K562 (cell line): ENCODE measurements at regions not wholly inside any gene's neighbourhood (a gene's known extent, or its start where the extent isn't known, plus 50 kb on each side); places are given as distances from the start of the nearest gene placed in this dataset.

Source experiments
- EP300 ChIP-seq: IDR thresholded peaks from 2 replicates; pipeline ENCODE4 v1.6.1; 2012; ENCODE audit warnings: low read length, improper control_type of control experiment
- MYNN ChIP-seq, 2 experiments: sonication (generic); formaldehyde crosslinking in 1 of 2; IDR thresholded peaks; 2 replicates each; pipeline versions ENCODE4 v1.5.0 to v1.6.1; 2016 to 2020; ENCODE audit warnings: antibody characterized with exemption in 1 of 2, missing genetic modification reagents in 1 of 2
- NONO ChIP-seq, 2 experiments: fragments of 200-400 bp in 1 of 2; fragments of 450-650 bp in 1 of 2; formaldehyde crosslinking in 1 of 2; IDR thresholded peaks; 2 replicates each; pipeline ENCODE4 v1.6.1; 2017; ENCODE audit warnings: low read depth in 2 of 2, mild to moderate bottlenecking in 2 of 2, moderate library complexity in 2 of 2, low read length in 1 of 2
- POLR2A ChIP-seq: fragments of 450-650 bp; conservative IDR thresholded peaks from 2 replicates; pipeline ENCODE4 v1.6.1; 2016
- SMAD2 ChIP-seq: fragments of 150-350 bp; IDR thresholded peaks from 2 replicates; pipeline ENCODE4 v1.6.1; 2014; ENCODE audit warnings: low read depth, mild to moderate bottlenecking, low read length
- TARDBP ChIP-seq: fragments of 450-650 bp; IDR thresholded peaks from 2 replicates; pipeline ENCODE4 v1.6.1; 2016
- ZNF121 ChIP-seq: sonication (generic); formaldehyde crosslinking; conservative IDR thresholded peaks from 2 replicates; pipeline ENCODE4 v1.8.0; 2022; ENCODE audit warnings: missing genetic modification reagents
- ZNF263 ChIP-seq: sonication (generic); formaldehyde crosslinking; IDR thresholded peaks from 2 replicates; pipeline ENCODE4 v1.8.0; 2022; ENCODE audit warnings: mild to moderate bottlenecking, missing genetic modification reagents, borderline replicate concordance
- ZNF644 ChIP-seq: fragments of 200-800 bp; sonication (Bioruptor generic); IDR thresholded peaks from 2 replicates; pipeline ENCODE4 v1.6.1; 2016; ENCODE audit warnings: low read depth, missing genetic modification characterization, missing compliant biosample characterization
- TF ChIP-seq, protein P1 (sequence below): sonication (generic); formaldehyde crosslinking; IDR thresholded peaks from 2 replicates; pipeline ENCODE4 v1.9.0; 2022; ENCODE audit warnings: mild to moderate bottlenecking, missing genetic modification reagents
- TF ChIP-seq, protein P2 (sequence below), 2 experiments: IDR thresholded peaks; 2 replicates each; pipeline ENCODE4 v1.6.1; 2012; ENCODE audit warnings: improper control_type of control experiment in 2 of 2, low read depth in 2 of 2, low read length in 2 of 2, borderline replicate concordance in 1 of 2
- TF ChIP-seq, protein P3 (sequence below), 3 experiments: IDR thresholded peaks in 2 of 3; conservative IDR thresholded peaks in 1 of 3; 2 replicates each; pipeline ENCODE4 v1.5.1; 2011 to 2012; ENCODE audit warnings: low read length in 3 of 3, mild to moderate bottlenecking in 3 of 3, control low read depth in 2 of 3, improper control_type of control experiment in 1 of 3, inconsistent platforms in 1 of 3, low read depth in 1 of 3, mixed read lengths in 1 of 3, moderate library complexity in 1 of 3; ENCODE audit not compliant: insufficient read depth in 2 of 3

DNA sequence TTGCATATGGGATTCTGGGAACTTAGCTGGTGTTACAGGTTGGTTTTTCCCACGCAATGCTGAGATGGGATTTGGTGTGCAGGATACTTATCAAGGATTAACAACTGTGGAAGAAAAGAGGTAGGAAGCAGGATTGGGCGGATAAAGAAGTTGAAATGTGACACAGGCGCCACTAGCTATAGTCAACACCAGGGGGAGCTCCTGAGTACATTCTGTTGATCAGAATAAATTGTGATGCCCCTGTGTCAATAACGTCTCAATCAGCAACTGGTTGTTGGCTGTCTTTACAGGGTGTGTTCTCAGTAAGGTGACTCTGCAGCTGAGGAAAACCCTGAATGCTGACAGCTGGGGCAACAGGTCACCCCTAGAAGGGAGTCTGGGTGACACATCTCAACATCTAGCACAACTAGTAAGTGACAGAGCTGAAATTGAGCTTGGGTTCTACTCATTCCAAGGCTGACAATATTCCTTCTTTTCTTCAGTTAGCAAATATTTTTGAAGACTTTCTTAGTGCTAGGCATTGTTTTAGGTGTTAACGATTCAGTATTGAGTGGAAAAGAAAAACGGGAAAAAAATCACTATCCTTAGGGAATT lies 143.0 kb downstream of the ARL6IP6 start:
- no peak for TF ChIP-seq ZNF263 (CRISPR knock-in tag)
- no peak for TF ChIP-seq MYNN (IDR thresholded peaks at IDR 0.05)
- no peak for TF ChIP-seq MYNN (CRISPR knock-in tag; IDR thresholded peaks at IDR 0.05)
- TF ChIP-seq, protein P1, sequence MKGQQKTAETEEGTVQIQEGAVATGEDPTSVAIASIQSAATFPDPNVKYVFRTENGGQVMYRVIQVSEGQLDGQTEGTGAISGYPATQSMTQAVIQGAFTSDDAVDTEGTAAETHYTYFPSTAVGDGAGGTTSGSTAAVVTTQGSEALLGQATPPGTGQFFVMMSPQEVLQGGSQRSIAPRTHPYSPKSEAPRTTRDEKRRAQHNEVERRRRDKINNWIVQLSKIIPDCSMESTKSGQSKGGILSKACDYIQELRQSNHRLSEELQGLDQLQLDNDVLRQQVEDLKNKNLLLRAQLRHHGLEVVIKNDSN (CRISPR knock-in tag), result no peak
- TF ChIP-seq ZNF121, result no peak
- no peak for TF ChIP-seq SMAD2
- no peak for TF ChIP-seq NONO (IDR thresholded peaks at IDR 0.05; ENCODE audit: low read depth in 2 of 2, low read length in 1 of 2)
- TF ChIP-seq POLR2A, result no peak
- TF ChIP-seq TARDBP, result no peak
- TF ChIP-seq, protein P2, sequence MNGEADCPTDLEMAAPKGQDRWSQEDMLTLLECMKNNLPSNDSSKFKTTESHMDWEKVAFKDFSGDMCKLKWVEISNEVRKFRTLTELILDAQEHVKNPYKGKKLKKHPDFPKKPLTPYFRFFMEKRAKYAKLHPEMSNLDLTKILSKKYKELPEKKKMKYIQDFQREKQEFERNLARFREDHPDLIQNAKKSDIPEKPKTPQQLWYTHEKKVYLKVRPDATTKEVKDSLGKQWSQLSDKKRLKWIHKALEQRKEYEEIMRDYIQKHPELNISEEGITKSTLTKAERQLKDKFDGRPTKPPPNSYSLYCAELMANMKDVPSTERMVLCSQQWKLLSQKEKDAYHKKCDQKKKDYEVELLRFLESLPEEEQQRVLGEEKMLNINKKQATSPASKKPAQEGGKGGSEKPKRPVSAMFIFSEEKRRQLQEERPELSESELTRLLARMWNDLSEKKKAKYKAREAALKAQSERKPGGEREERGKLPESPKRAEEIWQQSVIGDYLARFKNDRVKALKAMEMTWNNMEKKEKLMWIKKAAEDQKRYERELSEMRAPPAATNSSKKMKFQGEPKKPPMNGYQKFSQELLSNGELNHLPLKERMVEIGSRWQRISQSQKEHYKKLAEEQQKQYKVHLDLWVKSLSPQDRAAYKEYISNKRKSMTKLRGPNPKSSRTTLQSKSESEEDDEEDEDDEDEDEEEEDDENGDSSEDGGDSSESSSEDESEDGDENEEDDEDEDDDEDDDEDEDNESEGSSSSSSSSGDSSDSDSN (IDR thresholded peaks at IDR 0.05; ENCODE audit: borderline replicate concordance in 1 of 2, low read depth in 2 of 2, low read length in 2 of 2), result no peak
- TF ChIP-seq ZNF644 (tag), result no peak
- no peak for TF ChIP-seq EP300
- TF ChIP-seq, protein P3, sequence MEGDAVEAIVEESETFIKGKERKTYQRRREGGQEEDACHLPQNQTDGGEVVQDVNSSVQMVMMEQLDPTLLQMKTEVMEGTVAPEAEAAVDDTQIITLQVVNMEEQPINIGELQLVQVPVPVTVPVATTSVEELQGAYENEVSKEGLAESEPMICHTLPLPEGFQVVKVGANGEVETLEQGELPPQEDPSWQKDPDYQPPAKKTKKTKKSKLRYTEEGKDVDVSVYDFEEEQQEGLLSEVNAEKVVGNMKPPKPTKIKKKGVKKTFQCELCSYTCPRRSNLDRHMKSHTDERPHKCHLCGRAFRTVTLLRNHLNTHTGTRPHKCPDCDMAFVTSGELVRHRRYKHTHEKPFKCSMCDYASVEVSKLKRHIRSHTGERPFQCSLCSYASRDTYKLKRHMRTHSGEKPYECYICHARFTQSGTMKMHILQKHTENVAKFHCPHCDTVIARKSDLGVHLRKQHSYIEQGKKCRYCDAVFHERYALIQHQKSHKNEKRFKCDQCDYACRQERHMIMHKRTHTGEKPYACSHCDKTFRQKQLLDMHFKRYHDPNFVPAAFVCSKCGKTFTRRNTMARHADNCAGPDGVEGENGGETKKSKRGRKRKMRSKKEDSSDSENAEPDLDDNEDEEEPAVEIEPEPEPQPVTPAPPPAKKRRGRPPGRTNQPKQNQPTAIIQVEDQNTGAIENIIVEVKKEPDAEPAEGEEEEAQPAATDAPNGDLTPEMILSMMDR (IDR thresholded peaks at IDR 0.05 in 2 of 3, conservative IDR thresholded peaks at IDR 0.05 in 1 of 3; ENCODE audit: insufficient read depth in 2 of 3, low read depth in 1 of 3, low read length in 3 of 3), result peak; percentile 49 to 78 (median 66)
